K562 (cell line): ENCODE measurements at regions not wholly inside any gene's neighbourhood (a gene's known extent, or its start where the extent isn't known, plus 50 kb on each side); places are given as distances from the start of the nearest gene placed in this dataset.
A peak's percentile ranks its signal among the peaks of the same experiment; 100 is the strongest.

Source experiments
- ATF4 ChIP-seq: fragments of 450-650 bp; formaldehyde crosslinking; IDR thresholded peaks from 2 replicates; pipeline ENCODE4 v1.4.0; 2022; ENCODE audit warnings: mild to moderate bottlenecking, moderate library complexity
- CAMTA2 ChIP-seq: fragments of 250-450 bp; sonication (Bioruptor Pico); conservative IDR thresholded peaks from 2 replicates; pipeline ENCODE4 v1.5.1; 2022
- CHD1 ChIP-seq: fragments of 200-600 bp; sonication (generic); IDR thresholded peaks from one replicate; pipeline ENCODE4 v1.6.1; 2012; ENCODE audit warnings: mild to moderate bottlenecking, moderate library complexity, low read length, inconsistent platforms
- CTCF ChIP-seq, 3 experiments: IDR thresholded peaks in 2 of 3; conservative IDR thresholded peaks in 1 of 3; 2 replicates each; pipeline ENCODE4 v1.5.1; 2011 to 2012; ENCODE audit warnings: low read length in 3 of 3, mild to moderate bottlenecking in 3 of 3, control low read depth in 2 of 3, improper control_type of control experiment in 1 of 3, inconsistent platforms in 1 of 3, low read depth in 1 of 3, mixed read lengths in 1 of 3, moderate library complexity in 1 of 3; ENCODE audit not compliant: insufficient read depth in 2 of 3
- DPF2 ChIP-seq: fragments of 450-650 bp; IDR thresholded peaks from 2 replicates; pipeline ENCODE4 v1.6.1; 2016
- ELF1 ChIP-seq: fragments of 200-800 bp; sonication (Bioruptor generic); IDR thresholded peaks from 2 replicates; pipeline ENCODE4 v1.6.1; 2016; ENCODE audit warnings: missing genetic modification characterization, missing compliant biosample characterization
- GATA2 ChIP-seq: sonication (generic); formaldehyde crosslinking; IDR thresholded peaks from 2 replicates; pipeline ENCODE4 v1.4.0; 2020; ENCODE audit warnings: mild to moderate bottlenecking, missing genetic modification reagents
- GMEB1 ChIP-seq: fragments of 250-450 bp; sonication (Bioruptor Pico); IDR thresholded peaks from 2 replicates; pipeline ENCODE4 v1.4.0; 2020; ENCODE audit warnings: mild to moderate bottlenecking
- MED1 ChIP-seq: sonication (generic); formaldehyde crosslinking; IDR thresholded peaks from 2 replicates; pipeline ENCODE4 v1.8.1; 2023; ENCODE audit warnings: missing genetic modification reagents, borderline replicate concordance
- NFE2L1 ChIP-seq: fragments of 450-650 bp; IDR thresholded peaks from 2 replicates; pipeline ENCODE4 v1.6.1; 2016; ENCODE audit warnings: missing genetic modification characterization, low read depth, mild to moderate bottlenecking, missing compliant biosample characterization, moderate library complexity, borderline replicate concordance
- NONO ChIP-seq, 2 experiments: fragments of 200-400 bp in 1 of 2; fragments of 450-650 bp in 1 of 2; formaldehyde crosslinking in 1 of 2; IDR thresholded peaks; 2 replicates each; pipeline ENCODE4 v1.6.1; 2017; ENCODE audit warnings: low read depth in 2 of 2, mild to moderate bottlenecking in 2 of 2, moderate library complexity in 2 of 2, low read length in 1 of 2
- NR2C1 ChIP-seq, 2 experiments: fragments of 450-650 bp; IDR thresholded peaks; 2 replicates each; pipeline ENCODE4 v1.6.1; 2017; ENCODE audit warnings: mild to moderate bottlenecking in 2 of 2, antibody characterized with exemption in 1 of 2, inconsistent platforms in 1 of 2, missing compliant biosample characterization in 1 of 2, missing genetic modification characterization in 1 of 2
- NR4A1 ChIP-seq, 2 experiments: fragments of 250-450 bp in 1 of 2; fragments of 450-650 bp in 1 of 2; sonication (Bioruptor Pico) in 1 of 2; IDR thresholded peaks; 2 replicates each; pipeline versions ENCODE4 v1.4.0 to v1.6.1; 2016 to 2020; ENCODE audit warnings: mild to moderate bottlenecking in 2 of 2, missing compliant biosample characterization in 1 of 2, missing genetic modification characterization in 1 of 2, moderate library complexity in 1 of 2
- TCF3 ChIP-seq: sonication (generic); formaldehyde crosslinking; IDR thresholded peaks from 2 replicates; pipeline ENCODE4 v1.4.0; 2020; ENCODE audit warnings: mild to moderate bottlenecking, missing genetic modification reagents
- XRCC4 ChIP-seq: IDR thresholded peaks from one replicate; pipeline ENCODE4 v1.6.1; 2011; ENCODE audit not compliant: insufficient read depth, insufficient read length; ENCODE audit errors: extremely low read depth
- YY1 ChIP-seq, 3 experiments: IDR thresholded peaks; 2 replicates each; pipeline ENCODE4 v1.6.1; 2011; ENCODE audit warnings: low read length in 2 of 3, mild to moderate bottlenecking in 2 of 3, moderate library complexity in 2 of 3, borderline replicate concordance in 1 of 3, control low read depth in 1 of 3, low read depth in 1 of 3; ENCODE audit not compliant: insufficient read depth in 3 of 3, insufficient replicate concordance in 2 of 3, control insufficient read depth in 1 of 3, insufficient read length in 1 of 3; ENCODE audit errors: extremely low read depth in 1 of 3
- ZNF24 ChIP-seq: fragments of 450-650 bp; IDR thresholded peaks from 2 replicates; pipeline ENCODE4 v1.6.1; 2016
- ZNF282 ChIP-seq: sonication (generic); formaldehyde crosslinking; IDR thresholded peaks from 2 replicates; pipeline ENCODE4 v1.8.1; 2023; ENCODE audit warnings: missing genetic modification reagents
- ZNF41 ChIP-seq: fragments of 250-450 bp; sonication (Bioruptor Pico); conservative IDR thresholded peaks from 2 replicates; pipeline ENCODE4 v1.4.0; 2020; ENCODE audit warnings: mild to moderate bottlenecking
- ZNF444 ChIP-seq: fragments of 250-450 bp; sonication (Bioruptor Pico); IDR thresholded peaks from 2 replicates; pipeline ENCODE4 v1.4.0; 2020; ENCODE audit warnings: mild to moderate bottlenecking, moderate library complexity
- ZNF79 ChIP-seq: fragments of 250-450 bp; sonication (Bioruptor Pico); IDR thresholded peaks from 2 replicates; pipeline ENCODE4 v1.4.0; 2020; ENCODE audit warnings: low read depth, mild to moderate bottlenecking, moderate library complexity
- ZSCAN29 ChIP-seq: fragments of 450-650 bp; IDR thresholded peaks from 2 replicates; pipeline ENCODE4 v1.6.1; 2017

- TF ChIP-seq CTCF (IDR thresholded peaks at IDR 0.05 in 2 of 3, conservative IDR thresholded peaks at IDR 0.05 in 1 of 3; ENCODE audit: insufficient read depth in 2 of 3, low read depth in 1 of 3, low read length in 3 of 3) = peak in 1 of 3 experiments; percentile 5; a peak in 2 of 6 replicates
- TF ChIP-seq XRCC4 = no peak
- TF ChIP-seq ZSCAN29 = peak; percentile 84
- no peak for TF ChIP-seq ZNF282 (CRISPR knock-in tag)
- TF ChIP-seq ATF4 (CRISPR knock-in tag) = peak; percentile 38; the same call in 1 of the 2 replicates
- TF ChIP-seq CHD1 = peak; percentile 84
- peak; percentile 76; the same call in 1 of the 2 replicates for TF ChIP-seq ZNF79 (CRISPR knock-in tag)
- TF ChIP-seq NONO (IDR thresholded peaks at IDR 0.05; ENCODE audit: low read depth in 2 of 2, low read length in 1 of 2) = peak in 1 of 2 experiments; percentile 71; a peak in 3 of 4 replicates
- 0 out of 2 replicates have a peak, but pooled peaks have one; percentile 12 for TF ChIP-seq GMEB1 (CRISPR knock-in tag)
- 0 out of 2 replicates have a peak, but pooled peaks have one; percentile 20 for TF ChIP-seq CAMTA2 (CRISPR knock-in tag)
- TF ChIP-seq NR4A1 (CRISPR knock-in tag; IDR thresholded peaks at IDR 0.05) = no peak
- TF ChIP-seq NR4A1 (tag; IDR thresholded peaks at IDR 0.05) = 0 out of 2 replicates have a peak, but pooled peaks have one; percentile 39
- peak; percentile 95 for TF ChIP-seq DPF2
- peak; percentile 70; the same call in 1 of the 2 replicates for TF ChIP-seq NR2C1 (IDR thresholded peaks at IDR 0.05)
- TF ChIP-seq NR2C1 (tag; IDR thresholded peaks at IDR 0.05) = peak; percentile 24; the same call in 1 of the 2 replicates
- TF ChIP-seq ZNF41 = 0 out of 2 replicates have a peak, but pooled peaks have one; percentile 45
- TF ChIP-seq ELF1 (tag) = peak; percentile 95
- TF ChIP-seq YY1 (IDR thresholded peaks at IDR 0.05; ENCODE audit: borderline replicate concordance in 1 of 3, control insufficient read depth in 1 of 3, extremely low read depth in 1 of 3, insufficient read depth in 3 of 3, insufficient read length in 1 of 3, insufficient replicate concordance in 2 of 3, low read depth in 1 of 3, low read length in 2 of 3) = peak in 2 of 3 experiments; percentile 64 to 83
- TF ChIP-seq TCF3 (CRISPR knock-in tag) = peak; percentile 77
- peak; percentile 69; the same call in 1 of the 2 replicates for TF ChIP-seq ZNF24
- peak; percentile 91 for TF ChIP-seq GATA2 (CRISPR knock-in tag)
- 0 out of 2 replicates have a peak, but pooled peaks have one; percentile 30 for TF ChIP-seq ZNF444 (CRISPR knock-in tag)
- peak; percentile 74 for TF ChIP-seq NFE2L1 (tag)
- TF ChIP-seq MED1 (CRISPR knock-in tag) = peak; percentile 98
Observed at GRCh38 chr6:26285143-26286134, 79.6 kb upstream of the BTN3A2 start (continued).
